ENCODE measurements at regions not wholly inside any gene's neighbourhood (a gene's known extent, or its start where the extent isn't known, plus 50 kb on each side); places are given as distances from the start of the nearest gene placed in this dataset.
"Not testable (repeated sequence)": the region's sequence is repeated elsewhere in the genome, so short reads cannot be mapped to it uniquely, and the experiment has no call there.

DNA sequence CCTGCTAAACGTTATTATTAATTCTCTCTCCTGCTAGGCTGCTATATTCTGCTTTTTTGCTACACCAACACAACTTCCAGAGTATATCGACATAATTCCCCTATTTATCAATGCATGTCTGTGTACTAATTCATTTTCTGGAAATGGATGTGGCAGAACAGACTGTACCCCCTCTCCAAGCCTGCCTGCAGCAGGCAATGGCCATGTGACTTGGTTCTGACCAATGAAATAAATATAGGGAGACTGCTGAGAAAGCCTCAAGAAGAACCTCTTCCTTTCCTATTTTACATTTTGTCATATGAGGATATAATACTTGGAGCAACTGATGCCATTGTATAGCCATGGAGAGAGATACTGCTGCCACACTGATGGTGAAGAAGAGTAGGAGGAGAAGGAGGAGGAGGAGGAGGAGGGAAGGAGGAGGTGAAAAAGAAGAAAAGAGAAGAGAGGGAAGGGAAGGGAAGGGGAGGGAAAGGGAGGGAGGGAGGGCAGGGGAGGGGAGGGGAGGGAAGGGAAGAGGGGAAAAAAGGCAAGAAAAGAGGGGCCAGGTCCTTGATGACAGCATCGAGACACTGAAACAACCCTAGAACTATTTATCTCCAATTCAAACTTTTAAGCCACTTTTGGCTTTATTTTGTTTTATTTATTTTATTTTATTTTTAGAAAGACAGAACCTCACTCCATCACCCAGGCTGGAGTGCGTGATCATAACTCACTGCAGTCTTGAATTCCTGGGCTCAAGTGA lies 57.0 kb upstream of the SPP1 start:
- Histone ChIP-seq H3K36me3 (ENCODE audit: control insufficient read depth in 1 of 2, insufficient read depth in 2 of 2, low read length in 2 of 2) (no peaks in the 10 kb centered on the region), H3K9me2 (ENCODE audit: insufficient read depth) (no peaks in the 10 kb centered on the region), H2AFZ (ENCODE audit: low read depth, low read length, poor library complexity, severe bottlenecking) (no peak overlapping the region), H4K20me1 (ENCODE audit: insufficient read depth) (no peaks in the 10 kb centered on the region), H3K9ac (ENCODE audit: low read length) (no peak overlapping the region), H3K27ac (ENCODE audit: low read depth, low read length) (no peak overlapping the region), H3K79me2 (ENCODE audit: insufficient read depth, low read length) (no peaks in the 10 kb centered on the region), H3K4me3 (replicated peaks in 1 of 2; ENCODE audit: low read depth in 1 of 2, low read length in 2 of 2) (no peak overlapping the region), H3K9me3 (ENCODE audit: control insufficient read depth in 1 of 2, insufficient read depth in 1 of 2, low read depth in 1 of 2, low read length in 2 of 2) (no peaks in the 10 kb centered on the region), H3K27me3 (ENCODE audit: insufficient read depth, low read length) (no peaks in the 10 kb centered on the region), H3K4me1 (ENCODE audit: control insufficient read depth in 1 of 2, insufficient read depth in 2 of 2, low read length in 2 of 2) (no peaks in the 10 kb centered on the region), H3K4me2 (ENCODE audit: low read length) (no peak overlapping the region)
- CTCF ChIA-PET, result no interaction called here
- DNase-seq (ENCODE audit: low read depth, low spot score) (no peak), ATAC-seq (no peak)
- POLR2A ChIA-PET, result no interaction called here
- RAD21 ChIA-PET (ENCODE audit: low non-redundant PET in 1 of 2, low total read pairs in 2 of 2, uncharacterized antibody in 2 of 2, unreplicated experiment in 2 of 2), result no interaction called here
- TF ChIP-seq, protein P1, sequence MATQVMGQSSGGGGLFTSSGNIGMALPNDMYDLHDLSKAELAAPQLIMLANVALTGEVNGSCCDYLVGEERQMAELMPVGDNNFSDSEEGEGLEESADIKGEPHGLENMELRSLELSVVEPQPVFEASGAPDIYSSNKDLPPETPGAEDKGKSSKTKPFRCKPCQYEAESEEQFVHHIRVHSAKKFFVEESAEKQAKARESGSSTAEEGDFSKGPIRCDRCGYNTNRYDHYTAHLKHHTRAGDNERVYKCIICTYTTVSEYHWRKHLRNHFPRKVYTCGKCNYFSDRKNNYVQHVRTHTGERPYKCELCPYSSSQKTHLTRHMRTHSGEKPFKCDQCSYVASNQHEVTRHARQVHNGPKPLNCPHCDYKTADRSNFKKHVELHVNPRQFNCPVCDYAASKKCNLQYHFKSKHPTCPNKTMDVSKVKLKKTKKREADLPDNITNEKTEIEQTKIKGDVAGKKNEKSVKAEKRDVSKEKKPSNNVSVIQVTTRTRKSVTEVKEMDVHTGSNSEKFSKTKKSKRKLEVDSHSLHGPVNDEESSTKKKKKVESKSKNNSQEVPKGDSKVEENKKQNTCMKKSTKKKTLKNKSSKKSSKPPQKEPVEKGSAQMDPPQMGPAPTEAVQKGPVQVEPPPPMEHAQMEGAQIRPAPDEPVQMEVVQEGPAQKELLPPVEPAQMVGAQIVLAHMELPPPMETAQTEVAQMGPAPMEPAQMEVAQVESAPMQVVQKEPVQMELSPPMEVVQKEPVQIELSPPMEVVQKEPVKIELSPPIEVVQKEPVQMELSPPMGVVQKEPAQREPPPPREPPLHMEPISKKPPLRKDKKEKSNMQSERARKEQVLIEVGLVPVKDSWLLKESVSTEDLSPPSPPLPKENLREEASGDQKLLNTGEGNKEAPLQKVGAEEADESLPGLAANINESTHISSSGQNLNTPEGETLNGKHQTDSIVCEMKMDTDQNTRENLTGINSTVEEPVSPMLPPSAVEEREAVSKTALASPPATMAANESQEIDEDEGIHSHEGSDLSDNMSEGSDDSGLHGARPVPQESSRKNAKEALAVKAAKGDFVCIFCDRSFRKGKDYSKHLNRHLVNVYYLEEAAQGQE (IDR thresholded peaks at IDR 0.05; ENCODE audit: low read depth), result no peak
- no TSS peak for BruUV-seq (replicated peaks)
- intact Hi-C loops (cut with micrococcal nuclease), result no loop called here

DNA sequence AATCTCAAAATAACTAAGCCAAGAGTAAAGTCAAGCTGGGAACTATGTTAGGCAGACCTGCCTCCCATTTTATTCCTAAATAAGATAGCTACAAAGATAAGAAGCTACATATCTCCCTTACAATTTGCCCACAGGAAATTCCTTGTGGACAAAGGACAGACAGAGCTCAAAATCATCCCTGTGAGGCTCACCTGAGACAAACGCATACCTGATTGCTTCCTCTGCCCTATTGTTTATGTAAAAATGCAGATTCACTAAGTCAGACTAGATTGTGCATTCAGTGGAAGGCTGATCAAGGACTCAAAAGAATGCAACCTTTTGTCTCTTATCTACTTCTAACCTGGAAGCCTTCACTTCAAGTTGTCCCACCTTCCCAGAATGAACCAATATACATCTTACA lies 56.2 kb upstream of the SPP1 start:
- POLR2A ChIA-PET; H3K4me2 ChIP-seq (ENCODE audit: low read length); H3K79me2 ChIP-seq (ENCODE audit: insufficient read depth, low read length); H3K4me1 ChIP-seq (ENCODE audit: control insufficient read depth in 1 of 2, insufficient read depth in 2 of 2, low read length in 2 of 2); H3K4me3 ChIP-seq (replicated peaks in 1 of 2; ENCODE audit: low read depth in 1 of 2, low read length in 2 of 2); H3K9me3 ChIP-seq (ENCODE audit: control insufficient read depth in 1 of 2, insufficient read depth in 1 of 2, low read depth in 1 of 2, low read length in 2 of 2); H3K27me3 ChIP-seq (ENCODE audit: insufficient read depth, low read length); H3K9me2 ChIP-seq (ENCODE audit: insufficient read depth); CTCF ChIA-PET; BruUV-seq (replicated peaks); H3K27ac ChIP-seq (ENCODE audit: low read depth, low read length); RAD21 ChIA-PET (ENCODE audit: low non-redundant PET in 1 of 2, low total read pairs in 2 of 2, uncharacterized antibody in 2 of 2, unreplicated experiment in 2 of 2); H2AFZ ChIP-seq (ENCODE audit: low read depth, low read length, poor library complexity, severe bottlenecking); DNase-seq (ENCODE audit: low read depth, low spot score); H4K20me1 ChIP-seq (ENCODE audit: insufficient read depth); H3K36me3 ChIP-seq (ENCODE audit: control insufficient read depth in 1 of 2, insufficient read depth in 2 of 2, low read length in 2 of 2); intact Hi-C loops (cut with micrococcal nuclease); ATAC-seq; H3K9ac ChIP-seq (ENCODE audit: low read length): not testable (repeated sequence)
